HG02798 (cell line): ENCODE measurements at regions not wholly inside any gene's neighbourhood (a gene's known extent, or its start where the extent isn't known, plus 50 kb on each side); places are given as distances from the start of the nearest gene placed in this dataset.

Experiments used
- ATAC-seq: cut with Tn5 transposase; IDR thresholded peaks from one replicate; pipeline ENCODE4 v1.9.1; 2021; ENCODE audit warnings: mild to moderate bottlenecking; ENCODE audit not compliant: unreplicated experiment, poor library complexity

DNA sequence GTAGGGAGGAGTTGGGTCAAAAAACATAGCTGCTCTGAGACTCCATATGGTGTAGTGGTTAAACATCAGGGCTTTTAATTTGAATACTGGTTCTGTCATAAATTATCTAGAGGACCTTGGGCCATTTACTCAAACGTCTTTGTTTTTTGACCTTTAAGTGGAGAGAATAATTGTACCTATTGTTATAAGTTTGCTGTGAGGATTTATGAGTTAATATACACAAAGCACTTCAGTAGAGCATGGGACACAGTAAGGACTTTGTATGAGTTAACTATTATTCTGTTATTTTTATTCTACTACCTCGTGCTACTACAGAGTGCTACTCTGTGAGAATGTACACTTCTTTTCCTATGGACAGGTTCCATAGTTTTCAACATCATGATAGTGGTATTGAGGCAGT, 123.7 kb upstream of the TNC start:
- ATAC-seq = no peak

DNA sequence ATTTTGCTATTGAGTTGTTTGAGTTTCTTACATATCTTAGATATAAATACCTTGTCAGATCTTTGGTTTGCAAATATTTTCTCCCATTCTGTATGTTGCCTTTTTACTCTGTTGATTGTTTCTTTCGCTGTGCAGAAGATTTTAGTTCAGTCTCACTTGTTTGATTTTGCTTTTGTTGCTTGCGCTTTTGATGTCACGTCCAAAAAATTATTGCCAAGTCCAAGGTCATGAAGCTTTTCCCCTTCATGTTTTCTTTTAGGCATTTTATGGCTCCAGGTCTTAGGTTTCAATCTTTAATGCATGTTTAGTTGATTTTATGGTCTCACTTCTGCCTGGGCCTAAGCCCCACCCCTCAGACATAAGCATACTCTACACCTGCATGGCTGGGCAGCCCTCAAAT, 131.5 kb upstream of the TNC start:
- ATAC-seq = no peak

DNA sequence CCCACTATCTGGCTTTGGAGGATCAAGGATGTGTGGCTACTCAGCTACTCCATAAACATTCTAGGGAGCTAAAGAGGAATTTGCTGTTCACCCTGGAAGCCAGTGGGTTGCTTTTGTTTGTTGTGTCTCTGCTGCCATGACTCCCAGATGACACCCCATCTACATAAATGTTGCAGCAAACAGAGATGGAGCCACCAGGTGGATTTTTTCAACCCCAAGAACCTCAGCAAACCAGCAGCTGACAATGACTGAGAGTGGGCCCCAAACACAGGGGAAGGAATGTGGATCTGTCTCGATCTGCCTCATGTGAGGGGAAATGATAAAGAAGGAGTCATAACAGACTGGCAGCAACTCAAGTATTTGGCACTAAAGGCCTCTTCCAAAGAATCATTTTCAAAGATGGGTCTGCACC, 132.7 kb upstream of the TNC start:
- no peak for ATAC-seq

DNA sequence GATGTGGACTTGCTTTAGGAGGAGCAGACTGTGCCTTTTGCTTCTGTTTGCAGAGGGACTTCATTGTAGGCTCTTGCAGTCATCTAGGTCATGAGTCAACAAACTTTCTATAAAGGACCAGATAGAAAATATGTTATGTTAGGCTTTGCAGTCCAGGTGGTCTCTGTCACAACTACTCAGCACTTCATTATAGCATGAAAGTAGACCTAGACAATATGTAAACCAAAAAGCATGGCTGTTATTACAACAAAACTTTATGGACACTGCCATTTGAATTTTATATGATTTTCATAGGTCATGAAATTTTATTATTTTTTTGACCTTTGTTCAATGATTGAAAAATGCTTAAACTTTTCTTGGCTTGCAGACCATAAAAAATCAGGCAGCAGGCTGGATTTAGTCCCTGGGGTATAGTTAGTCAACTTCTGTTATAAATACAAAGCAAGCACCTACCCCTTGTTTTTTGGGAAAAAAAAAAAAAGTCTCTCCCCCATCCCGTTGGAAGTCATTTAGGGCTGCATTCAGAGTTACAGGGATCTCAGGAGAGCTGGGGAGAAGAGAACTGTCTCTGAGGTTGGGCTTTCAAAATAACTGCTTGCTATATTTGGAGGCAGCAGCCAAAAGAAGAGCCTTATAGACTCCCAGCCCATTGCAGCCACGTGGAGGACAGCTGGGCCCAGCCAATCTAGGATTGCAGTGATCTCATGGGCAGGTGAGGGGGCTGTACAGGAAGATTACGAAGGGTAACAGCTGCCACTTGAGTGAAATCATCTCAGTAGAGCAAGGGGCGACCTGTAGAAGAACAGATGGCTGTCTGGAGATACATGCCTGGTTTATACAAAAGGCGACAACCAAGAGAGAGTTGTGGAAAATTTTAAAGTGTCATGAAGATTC, 136.6 kb upstream of the TNC start:
- no peak for ATAC-seq

DNA sequence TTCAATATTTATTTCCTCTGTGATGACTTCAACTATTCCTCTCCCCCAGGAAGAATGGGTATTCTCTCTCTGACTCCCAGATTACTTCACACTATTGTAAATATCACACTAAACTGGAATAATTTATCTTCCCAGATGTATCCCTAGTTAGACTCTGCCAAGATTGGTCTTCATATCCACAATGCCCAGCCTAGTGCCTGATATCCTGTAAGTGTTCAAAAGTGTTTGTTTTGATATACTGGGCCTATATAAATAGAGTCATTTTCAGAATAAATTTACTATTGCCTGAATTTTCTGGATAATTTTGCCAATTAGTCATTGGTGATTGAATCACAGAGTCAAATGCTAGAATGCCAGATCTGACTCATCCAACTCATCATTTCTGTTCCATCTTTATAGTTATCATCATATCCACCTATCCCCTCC, 143.7 kb upstream of the TNC start:
- ATAC-seq = no peak

DNA sequence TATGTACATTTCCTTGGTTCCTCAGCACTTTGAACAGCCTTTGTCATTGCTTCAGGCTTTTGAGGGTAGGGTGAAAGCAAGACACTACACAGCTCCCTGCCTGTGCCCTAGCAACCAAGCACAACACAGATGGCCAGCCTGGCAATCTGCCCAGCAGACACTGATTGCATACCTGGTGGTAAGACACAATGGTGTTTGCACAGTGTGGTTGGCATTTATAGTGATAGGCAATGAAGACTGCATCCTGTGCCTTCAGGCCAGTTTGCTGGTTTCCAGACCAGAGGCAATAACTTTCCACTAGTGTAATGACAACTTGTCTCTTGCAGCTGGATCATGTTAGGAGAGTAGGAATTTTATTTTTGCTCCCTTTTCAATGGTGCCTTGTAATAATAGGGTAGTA, 144.5 kb upstream of the TNC start:
- ATAC-seq = no peak

DNA sequence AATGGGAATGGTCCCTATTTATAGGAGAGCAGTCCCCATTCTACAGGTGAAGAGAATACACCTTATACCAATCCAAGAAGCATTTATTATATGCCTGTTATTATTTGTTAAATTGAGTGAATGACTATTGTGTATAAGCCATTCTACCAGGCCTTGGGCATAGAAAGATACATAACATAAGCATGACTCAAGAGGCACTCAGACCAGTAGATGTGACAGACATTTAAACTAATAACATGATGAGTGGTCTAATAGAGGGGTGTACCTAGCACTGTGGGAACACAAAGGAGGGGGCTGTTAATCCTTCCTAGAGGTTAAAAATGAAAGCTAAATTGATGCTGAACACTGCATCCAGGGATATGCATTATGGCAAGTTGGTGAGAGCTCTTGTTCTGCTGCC, 145.0 kb upstream of the TNC start:
- no peak for ATAC-seq

DNA sequence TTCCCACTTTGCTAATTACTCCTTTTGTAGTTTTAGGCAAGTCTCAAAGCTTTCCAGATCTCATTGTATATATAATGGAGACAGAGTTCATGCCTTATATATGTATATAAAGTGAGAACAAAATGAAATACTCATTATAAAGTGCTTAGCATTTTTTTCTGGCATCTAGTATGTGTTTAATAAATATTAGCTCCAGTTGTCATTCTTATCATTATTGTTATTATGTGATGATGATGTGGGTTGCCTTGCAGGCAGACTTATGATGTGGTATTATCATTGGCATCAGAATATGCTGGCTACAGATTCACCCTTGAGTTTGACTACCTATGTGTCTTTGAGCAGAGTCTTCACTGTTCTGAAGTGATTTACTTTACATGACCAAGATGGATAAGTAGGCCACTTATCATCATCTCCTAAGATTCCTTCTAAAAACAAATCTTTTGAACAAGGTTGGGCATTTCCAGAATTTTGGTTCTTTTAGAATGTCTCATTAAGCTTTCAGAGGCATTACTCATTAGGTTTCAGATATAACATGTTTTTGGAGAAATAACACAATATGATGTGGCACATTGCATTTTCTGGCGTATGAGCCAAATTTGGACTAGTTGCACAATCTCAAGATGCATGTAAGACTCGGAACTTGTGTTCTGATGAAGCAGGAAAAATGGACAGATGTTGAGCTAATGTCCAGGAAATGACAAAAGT, 145.6 kb upstream of the TNC start:
- ATAC-seq = no peak

DNA sequence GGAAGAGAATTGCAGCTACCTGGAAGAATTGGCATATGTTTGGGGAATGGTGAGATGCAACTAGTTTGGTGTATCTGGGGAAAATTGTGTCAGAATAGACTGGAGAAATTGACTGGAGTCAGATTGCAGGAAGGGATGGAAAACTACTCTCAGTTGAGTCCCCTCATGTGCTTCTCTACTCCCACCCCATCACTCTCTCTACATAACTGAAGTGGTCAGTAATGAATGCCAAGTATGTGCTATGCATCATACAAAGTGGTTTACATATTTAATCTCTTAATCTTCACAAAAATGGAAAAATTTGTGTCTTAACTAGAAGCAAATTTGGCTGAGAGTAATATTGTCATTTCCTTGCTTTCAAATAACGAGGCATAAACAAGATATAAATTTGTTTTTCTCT, 146.4 kb upstream of the TNC start:
- ATAC-seq = no peak

DNA sequence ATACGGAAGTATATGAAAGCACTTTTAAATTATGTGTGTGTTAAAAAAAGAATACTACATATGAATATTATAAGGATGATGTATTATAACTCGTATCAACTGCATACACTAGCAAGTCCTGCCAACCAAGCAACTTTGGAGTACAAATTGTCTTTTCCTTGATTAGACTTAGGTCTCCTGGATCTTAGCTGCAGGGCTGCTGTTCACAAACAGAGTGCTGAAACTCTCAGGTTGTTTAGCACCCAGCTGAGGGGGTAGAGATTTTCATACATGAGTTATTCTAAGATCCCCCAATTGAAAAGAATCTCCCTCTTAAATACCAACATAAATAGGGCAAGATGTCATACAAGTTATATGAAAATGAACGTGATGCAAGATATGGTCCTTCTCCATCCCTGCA, 149.8 kb upstream of the TNC start:
- no peak for ATAC-seq

DNA sequence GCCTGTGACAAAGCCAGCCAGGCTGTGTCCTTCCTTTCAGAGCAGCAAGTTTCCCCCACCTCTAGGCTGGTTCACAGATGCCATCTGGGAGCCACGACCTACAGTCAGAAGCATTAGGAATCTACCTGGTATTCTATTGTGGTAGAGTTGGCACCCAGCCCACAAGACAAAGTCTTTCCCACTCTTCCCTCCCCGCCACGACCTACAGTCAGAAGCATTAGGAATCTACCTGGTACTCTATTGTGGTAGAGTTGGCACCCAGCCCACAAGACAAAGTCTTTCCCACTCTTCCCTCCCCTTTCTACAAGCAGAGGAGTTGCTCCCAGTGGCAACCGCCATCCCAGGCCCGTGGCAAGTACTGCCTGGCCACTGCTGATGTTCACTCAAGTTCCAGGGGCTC, 157.8 kb upstream of the TNC start:
- no peak for ATAC-seq

DNA sequence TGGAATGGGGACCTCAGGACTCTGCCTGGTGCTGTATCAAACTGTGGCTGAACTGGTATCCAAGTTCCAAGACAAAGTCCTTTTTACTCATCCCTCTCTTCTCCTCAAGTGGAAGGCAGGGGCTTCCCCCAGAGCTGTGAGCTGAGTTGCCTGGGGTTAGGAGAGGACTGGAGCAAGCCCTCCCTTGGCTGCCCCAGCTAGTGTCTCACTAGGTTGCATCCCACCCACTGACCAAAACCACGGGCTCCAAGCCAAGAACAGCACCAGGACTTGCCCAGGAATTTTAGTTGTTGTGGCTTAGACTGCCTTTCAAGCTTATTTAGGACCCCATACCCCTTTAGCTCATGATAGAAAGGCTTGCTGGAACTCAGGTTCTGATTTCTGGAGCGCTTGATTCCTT, 158.7 kb upstream of the TNC start:
- ATAC-seq = no peak

DNA sequence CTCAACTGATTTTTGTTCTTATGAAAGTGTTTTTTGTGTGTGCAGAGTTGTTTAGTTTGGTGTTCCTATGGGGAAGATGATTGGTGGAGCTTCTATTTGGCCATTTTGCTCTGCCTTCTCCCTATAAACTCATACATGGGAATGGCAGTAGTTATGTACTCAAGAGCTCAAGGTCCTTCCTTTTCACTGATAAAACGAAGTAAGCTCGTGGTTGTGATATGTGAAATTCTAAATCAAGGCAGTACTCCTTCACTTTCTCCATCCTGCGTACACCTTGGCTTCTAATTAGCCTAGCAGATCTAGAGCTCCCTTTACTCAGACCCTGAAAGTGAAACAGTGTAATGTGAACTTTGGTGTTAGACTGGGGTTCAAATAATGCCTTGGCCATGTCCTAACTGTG, 159.3 kb upstream of the TNC start:
- ATAC-seq = no peak

DNA sequence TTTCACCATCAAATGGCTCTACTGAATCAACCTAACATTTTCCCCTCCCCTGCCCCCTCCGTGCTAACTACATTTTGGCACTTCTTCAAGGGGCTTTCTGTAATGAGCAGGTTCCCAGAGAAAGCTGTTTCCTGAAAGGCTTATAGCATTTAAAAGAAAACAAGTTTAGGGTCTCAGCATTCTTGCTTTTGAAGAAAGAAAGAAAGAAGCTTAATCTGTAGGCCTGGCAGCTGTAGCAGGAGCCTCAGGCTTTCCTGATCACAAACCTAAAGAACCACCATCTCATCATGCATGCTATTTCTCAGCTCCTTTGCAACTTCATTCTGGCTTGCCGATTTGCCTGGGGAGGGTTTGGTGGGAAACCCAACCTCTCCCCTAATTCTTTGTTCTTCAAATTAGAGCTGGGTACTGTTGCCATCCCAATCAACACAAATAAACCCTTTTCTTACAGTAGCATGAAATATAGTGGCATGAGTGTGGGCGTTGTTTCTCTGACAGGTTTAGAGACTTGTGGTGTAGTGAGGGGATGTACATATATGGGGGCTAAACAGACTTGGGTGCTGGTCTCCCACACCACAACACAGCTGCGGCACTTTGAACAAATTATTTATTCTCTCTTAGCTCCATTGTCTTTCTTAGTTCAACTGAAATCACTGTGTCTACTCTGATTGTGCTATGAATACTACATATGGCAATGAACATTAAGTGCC, 160.5 kb upstream of the TNC start:
- no peak for ATAC-seq

DNA sequence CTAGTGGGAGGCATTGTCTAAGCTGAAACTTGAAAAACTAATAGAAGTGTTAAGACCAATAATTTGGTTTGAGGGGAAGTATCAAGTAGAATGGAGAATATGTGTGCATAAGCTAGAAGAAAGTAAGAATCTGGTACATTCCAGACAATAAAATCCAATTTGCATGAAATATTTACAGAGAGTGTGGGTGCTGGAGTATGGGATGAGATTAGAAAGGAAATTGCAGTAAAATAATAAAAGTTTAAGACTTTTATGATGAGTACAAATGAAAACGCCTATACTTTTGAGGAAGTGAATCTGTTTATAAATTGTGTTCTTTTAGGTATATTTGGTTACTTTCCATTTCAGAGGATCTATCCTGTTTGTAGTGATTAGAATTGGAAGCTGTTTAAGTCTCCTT, 165.4 kb upstream of the TNC start:
- no peak for ATAC-seq

DNA sequence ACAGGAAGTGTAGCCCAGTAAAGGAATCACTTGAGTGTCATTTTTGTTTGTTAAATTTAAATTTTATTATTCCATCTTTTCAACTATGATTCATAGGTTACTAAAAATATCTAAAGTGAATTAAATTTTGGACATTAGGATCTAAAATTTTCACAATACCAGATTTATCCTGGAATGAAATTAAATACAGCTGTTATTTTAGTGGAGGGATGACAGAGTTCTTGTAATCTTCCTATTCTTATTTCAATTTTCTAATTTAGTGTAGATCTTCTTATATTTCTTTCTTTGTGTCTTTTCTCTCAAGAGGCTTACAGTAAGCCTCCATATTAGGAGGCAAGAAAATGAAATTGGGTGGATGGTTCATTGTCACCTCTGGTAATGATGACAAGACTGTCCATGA, 167.9 kb upstream of the TNC start:
- no peak for ATAC-seq

DNA sequence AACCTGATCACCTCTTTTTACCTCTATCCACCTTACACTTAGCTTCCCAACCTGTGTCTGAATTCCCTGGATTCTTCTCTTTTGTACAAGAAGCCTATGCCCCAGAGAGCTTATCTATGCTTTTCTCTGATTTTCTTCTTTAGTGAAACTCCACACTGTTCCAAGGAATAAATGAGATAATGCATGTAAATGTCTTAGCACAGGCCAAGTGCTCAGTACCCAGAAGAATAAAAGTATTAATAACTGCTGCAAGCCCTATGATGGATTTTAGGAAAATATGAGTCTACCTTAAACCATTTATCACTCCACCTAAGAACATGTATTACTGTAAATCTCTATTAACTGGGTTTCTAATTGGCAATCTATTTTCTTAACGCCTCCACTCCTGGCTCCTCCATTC, 168.5 kb upstream of the TNC start:
- ATAC-seq = no peak

DNA sequence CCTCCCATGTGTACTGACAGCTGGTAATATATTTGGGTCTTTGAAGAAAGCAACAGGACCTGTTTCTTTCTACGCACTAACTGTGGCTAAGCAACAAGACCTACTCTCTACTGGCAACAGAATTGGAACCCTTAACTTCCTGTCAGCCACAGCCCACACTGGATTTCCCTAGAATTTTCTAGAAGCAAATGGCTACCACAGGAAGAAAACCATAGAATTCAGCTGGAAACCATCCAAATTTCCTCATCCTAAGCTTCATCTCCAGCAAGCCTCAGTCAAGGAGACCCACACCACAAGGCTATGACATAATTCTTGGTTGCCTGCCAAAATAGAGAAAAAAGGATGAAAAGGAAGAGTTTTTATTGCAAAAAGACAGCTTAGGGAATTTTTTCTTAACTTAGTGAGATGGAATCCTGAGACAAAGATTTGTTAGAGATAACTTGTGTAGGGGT, 171.8 kb upstream of the TNC start:
- ATAC-seq = no peak

DNA sequence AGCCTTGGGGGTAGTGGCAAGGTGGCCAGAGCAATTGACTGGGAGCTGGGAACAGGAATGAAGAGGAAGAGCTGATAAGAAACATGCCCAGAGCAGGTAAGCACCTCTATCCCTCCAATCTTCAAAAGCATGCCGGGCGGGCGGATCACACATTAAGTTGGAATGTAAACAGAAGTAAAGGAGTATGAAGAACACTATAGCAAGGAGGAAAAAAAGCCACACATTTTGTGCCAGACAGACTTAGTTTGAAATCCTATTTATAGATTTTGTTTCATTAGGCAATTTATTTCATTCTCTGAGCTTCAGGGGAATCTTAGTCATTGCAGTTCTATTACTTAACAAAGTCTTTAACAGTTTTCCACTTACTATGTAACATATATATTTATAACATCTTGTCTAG, 173.9 kb upstream of the TNC start:
- no peak for ATAC-seq

DNA sequence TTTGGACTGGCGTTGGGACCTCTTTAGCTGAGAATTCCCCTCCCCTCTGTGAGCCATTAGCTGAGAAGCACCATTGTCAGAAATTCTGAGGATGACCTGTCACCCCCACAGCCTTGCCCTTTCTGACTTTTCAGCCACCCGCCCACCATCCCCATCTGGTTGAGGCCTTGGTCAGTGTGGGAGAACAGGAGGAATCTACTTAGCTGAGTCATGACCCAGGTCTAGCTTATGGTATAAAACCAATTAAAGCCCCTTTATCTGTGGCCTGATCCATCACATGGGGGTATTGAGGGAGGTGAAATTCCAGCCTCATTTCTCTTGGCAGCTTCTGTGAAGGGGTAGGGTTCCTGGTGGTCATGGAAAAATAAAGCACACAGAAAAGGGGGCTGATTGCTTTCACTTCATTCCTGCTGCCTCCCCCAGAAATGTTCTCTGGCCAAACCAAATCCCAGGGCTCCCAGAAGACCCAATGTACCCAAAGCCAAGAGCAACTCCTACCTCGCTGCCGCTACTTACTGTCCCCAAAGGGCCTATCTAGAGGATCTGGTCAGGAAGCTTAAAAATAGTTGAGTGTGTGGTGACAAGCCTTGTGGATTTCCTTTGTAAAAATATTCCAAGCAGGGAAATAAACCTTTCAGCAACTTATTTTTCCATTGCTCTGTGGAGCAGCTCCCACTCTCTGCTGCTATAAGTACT, 174.8 kb upstream of the TNC start:
- ATAC-seq = no peak

DNA sequence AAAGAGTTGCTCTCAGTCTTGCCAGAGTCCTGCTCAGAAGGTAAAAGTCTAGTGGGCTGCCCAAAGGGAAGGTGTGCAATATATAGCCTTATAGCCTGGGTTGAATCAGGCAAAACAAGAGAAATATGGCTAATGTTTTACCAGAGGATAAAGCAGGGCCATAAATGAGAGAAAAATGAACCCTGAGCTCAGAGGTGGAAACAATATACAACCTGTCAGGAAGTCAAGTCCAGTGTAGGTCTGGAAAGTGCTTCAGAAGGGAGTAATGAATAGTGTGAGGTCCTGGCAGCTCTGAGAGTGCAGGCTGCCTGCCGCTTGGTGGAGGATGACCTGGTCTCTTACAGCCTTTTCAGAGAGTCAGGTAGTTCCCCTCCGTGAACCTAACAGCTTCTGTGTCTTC, 177.8 kb upstream of the TNC start:
- ATAC-seq = no peak
